ENCODE measurements at regions not wholly inside any gene's neighbourhood (a gene's known extent, or its start where the extent isn't known, plus 50 kb on each side); places are given as distances from the start of the nearest gene placed in this dataset.

- no peak overlapping the region for H3K27ac ChIP-seq
- DNase-seq (no peak), ATAC-seq (peak in 2 of 4 donors; percentile 24 to 47)
- H3K9me3 ChIP-seq: no peaks in the 10 kb centered on the region
- intact Hi-C loops (cut with DNase I): loop anchor here in 1 of 10 donors (10.0 kb wide), 1 partner anchor 209 kb away; no protein-coding TSS in a partner anchor
- peaks cover 0 to 20% (median 6%) of the 10 kb centered on the region in 12 donors for H3K4me1 ChIP-seq
- no peak for TF ChIP-seq POLR2A (IDR thresholded peaks at IDR 0.05)
- TF ChIP-seq, protein P1, sequence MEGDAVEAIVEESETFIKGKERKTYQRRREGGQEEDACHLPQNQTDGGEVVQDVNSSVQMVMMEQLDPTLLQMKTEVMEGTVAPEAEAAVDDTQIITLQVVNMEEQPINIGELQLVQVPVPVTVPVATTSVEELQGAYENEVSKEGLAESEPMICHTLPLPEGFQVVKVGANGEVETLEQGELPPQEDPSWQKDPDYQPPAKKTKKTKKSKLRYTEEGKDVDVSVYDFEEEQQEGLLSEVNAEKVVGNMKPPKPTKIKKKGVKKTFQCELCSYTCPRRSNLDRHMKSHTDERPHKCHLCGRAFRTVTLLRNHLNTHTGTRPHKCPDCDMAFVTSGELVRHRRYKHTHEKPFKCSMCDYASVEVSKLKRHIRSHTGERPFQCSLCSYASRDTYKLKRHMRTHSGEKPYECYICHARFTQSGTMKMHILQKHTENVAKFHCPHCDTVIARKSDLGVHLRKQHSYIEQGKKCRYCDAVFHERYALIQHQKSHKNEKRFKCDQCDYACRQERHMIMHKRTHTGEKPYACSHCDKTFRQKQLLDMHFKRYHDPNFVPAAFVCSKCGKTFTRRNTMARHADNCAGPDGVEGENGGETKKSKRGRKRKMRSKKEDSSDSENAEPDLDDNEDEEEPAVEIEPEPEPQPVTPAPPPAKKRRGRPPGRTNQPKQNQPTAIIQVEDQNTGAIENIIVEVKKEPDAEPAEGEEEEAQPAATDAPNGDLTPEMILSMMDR (IDR thresholded peaks at IDR 0.05): peak in 8 of 12 donors; percentile 10 to 51 (median 36)
- no peaks in the 10 kb centered on the region for H3K27me3 ChIP-seq
- 2 to 6% (median 4%) methylated on average over 2 of the region's 2 CpGs for WGBS, 4 donors
- H3K4me3 ChIP-seq: no peak overlapping the region
- no peaks in the 10 kb centered on the region for H3K36me3 ChIP-seq
Observed at GRCh38 chr6:23414051-23414445, 712.0 kb upstream of the NRSN1 start.

GRCh38 chr6:23414922-23415321, 711.1 kb upstream of the NRSN1 start:
- intact Hi-C loops (cut with DNase I): loop anchor here in 1 of 10 donors (10.0 kb wide), 1 partner anchor 210 kb away; no protein-coding TSS in a partner anchor
- DNase-seq (no peak), ATAC-seq (no peak)
- TF ChIP-seq, protein P1 (IDR thresholded peaks at IDR 0.05): no peak
- no peak for TF ChIP-seq POLR2A (IDR thresholded peaks at IDR 0.05)
- H3K36me3 ChIP-seq: no peaks in the 10 kb centered on the region
- 62 to 81% (median 70%) methylated on average over 3 of the region's 3 CpGs for WGBS, 4 donors
- H3K27me3 ChIP-seq: no peaks in the 10 kb centered on the region
- no peak overlapping the region for H3K27ac ChIP-seq
- no peak overlapping the region for H3K4me3 ChIP-seq
- peaks cover 0 to 20% (median 6%) of the 10 kb centered on the region in 12 donors for H3K4me1 ChIP-seq
- no peaks in the 10 kb centered on the region for H3K9me3 ChIP-seq

- intact Hi-C loops (cut with DNase I): loop anchor here in 1 of 10 donors (10.0 kb wide), 1 partner anchor 211 kb away; no protein-coding TSS in a partner anchor
- Histone ChIP-seq H3K4me3 (no peak overlapping the region), H3K27ac (no peak overlapping the region), H3K4me1 (peaks cover 0 to 20% (median 6%) of the 10 kb centered on the region in 12 donors), H3K27me3 (no peaks in the 10 kb centered on the region), H3K9me3 (no peaks in the 10 kb centered on the region), H3K36me3 (no peaks in the 10 kb centered on the region)
- ATAC-seq (no peak), DNase-seq (no peak)
- TF ChIP-seq, protein P1 (IDR thresholded peaks at IDR 0.05): no peak
- TF ChIP-seq POLR2A (IDR thresholded peaks at IDR 0.05): no peak
- WGBS, 4 donors: 92 to 94% (median 93%) methylated on average over 5 of the region's 5 CpGs
Observed at GRCh38 chr6:23415819-23416427, 710.1 kb upstream of the NRSN1 start.

DNA sequence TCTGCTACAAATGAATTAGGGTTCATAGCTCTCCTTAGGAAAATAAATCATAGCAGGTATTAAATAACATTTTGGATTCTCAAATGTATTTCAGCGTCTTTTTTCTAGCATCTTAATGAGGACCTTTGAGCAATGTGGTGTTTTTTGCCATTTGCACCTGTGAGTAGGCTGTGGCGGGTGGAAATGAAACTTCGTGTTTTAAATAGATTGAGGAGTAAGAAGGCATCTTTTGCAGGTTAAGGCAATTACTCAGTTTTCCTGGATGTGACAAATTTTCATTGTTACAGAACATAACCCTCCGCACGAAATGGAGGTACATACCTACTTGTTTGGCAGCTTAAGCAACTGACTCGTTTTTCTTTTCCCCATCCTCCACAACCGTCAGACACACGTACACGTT, 708.9 kb upstream of the NRSN1 start:
- Histone ChIP-seq H3K27ac (no peak overlapping the region), H3K4me1 (peaks cover 0 to 20% (median 6%) of the 10 kb centered on the region in 12 donors), H3K4me3 (no peak overlapping the region), H3K27me3 (no peaks in the 10 kb centered on the region), H3K36me3 (no peaks in the 10 kb centered on the region), H3K9me3 (no peaks in the 10 kb centered on the region)
- ATAC-seq (no peak), DNase-seq (no peak)
- intact Hi-C loops (cut with DNase I): loop anchor here in 1 of 10 donors (10.0 kb wide), 1 partner anchor 212 kb away; no protein-coding TSS in a partner anchor
- WGBS, 4 donors: 91 to 95% (median 94%) methylated on average over 9 of the region's 9 CpGs
- TF ChIP-seq, protein P1 (IDR thresholded peaks at IDR 0.05): no peak
- TF ChIP-seq POLR2A (IDR thresholded peaks at IDR 0.05): no peak
